A673 (cell line): ENCODE measurements at regions not wholly inside any gene's neighbourhood (a gene's known extent, or its start where the extent isn't known, plus 50 kb on each side); places are given as distances from the start of the nearest gene placed in this dataset.

ENCODE experiments used
- EZH2 ChIP-seq: fragments of 200-600 bp; sonication (generic); IDR thresholded peaks from 2 replicates; pipeline ENCODE4 v1.6.1; 2017; ENCODE audit warnings: borderline replicate concordance, low read depth, mild to moderate bottlenecking, mixed read lengths, antibody characterized with exemption, low read length; ENCODE audit not compliant: poor library complexity, severe bottlenecking
- TF ChIP-seq, protein P1 (sequence below): fragments of 300-800, 200-600 bp; sonication (generic); conservative IDR thresholded peaks from 2 replicates; pipeline ENCODE4 v1.5.1; 2017; ENCODE audit warnings: low read depth, mild to moderate bottlenecking, antibody characterized with exemption, low read length, moderate library complexity, mixed read lengths

DNA sequence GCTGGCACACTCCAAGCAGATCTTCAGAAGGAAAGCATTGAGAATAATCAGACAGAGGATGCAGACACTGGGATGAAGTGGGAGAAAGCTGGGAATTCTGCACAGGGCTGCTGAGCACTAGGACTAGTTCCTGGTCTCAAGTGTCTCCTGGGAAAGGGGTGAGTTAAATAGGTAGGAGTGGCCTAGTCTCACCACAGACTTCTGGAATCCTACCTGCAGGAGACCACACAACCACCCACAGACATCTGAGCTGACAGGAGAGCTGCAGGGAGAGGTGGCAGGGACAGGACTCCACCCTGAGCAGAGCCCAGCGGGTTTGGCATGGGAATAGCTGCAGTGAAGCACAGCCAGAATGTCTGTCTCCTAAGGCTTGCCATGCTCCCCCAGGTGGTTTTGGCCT is 95.1 kb upstream of the GALNTL6 start:
- TF ChIP-seq, protein P1, sequence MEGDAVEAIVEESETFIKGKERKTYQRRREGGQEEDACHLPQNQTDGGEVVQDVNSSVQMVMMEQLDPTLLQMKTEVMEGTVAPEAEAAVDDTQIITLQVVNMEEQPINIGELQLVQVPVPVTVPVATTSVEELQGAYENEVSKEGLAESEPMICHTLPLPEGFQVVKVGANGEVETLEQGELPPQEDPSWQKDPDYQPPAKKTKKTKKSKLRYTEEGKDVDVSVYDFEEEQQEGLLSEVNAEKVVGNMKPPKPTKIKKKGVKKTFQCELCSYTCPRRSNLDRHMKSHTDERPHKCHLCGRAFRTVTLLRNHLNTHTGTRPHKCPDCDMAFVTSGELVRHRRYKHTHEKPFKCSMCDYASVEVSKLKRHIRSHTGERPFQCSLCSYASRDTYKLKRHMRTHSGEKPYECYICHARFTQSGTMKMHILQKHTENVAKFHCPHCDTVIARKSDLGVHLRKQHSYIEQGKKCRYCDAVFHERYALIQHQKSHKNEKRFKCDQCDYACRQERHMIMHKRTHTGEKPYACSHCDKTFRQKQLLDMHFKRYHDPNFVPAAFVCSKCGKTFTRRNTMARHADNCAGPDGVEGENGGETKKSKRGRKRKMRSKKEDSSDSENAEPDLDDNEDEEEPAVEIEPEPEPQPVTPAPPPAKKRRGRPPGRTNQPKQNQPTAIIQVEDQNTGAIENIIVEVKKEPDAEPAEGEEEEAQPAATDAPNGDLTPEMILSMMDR = no peak
- no peak for TF ChIP-seq EZH2
